Mucosa of rectum (tissue), 2 donors: ENCODE measurements at regions not wholly inside any gene's neighbourhood (a gene's known extent, or its start where the extent isn't known, plus 50 kb on each side); places are given as distances from the start of the nearest gene placed in this dataset.

Experiments used
- H3K27ac ChIP-seq, 2 donors: one replicate each; pipeline ENCODE4 v1.7.0; 2013; ENCODE audit warnings: inconsistent platforms in 2 of 2, low read depth in 2 of 2, low read length in 2 of 2
- H3K27me3 ChIP-seq, 2 donors: one replicate each; pipeline ENCODE4 v1.7.0; 2013; ENCODE audit warnings: low read length in 2 of 2; ENCODE audit not compliant: control insufficient read depth in 2 of 2, insufficient read depth in 2 of 2
- H3K36me3 ChIP-seq, 2 donors: one replicate each; pipeline ENCODE4 v1.7.0; 2013; ENCODE audit warnings: low read length in 2 of 2; ENCODE audit not compliant: control insufficient read depth in 2 of 2, insufficient read depth in 2 of 2
- H3K4me1 ChIP-seq, 2 donors: one replicate each; pipeline ENCODE4 v1.7.0; 2013; ENCODE audit warnings: low read length in 2 of 2, mild to moderate bottlenecking in 1 of 2; ENCODE audit not compliant: control insufficient read depth in 2 of 2, insufficient read depth in 2 of 2
- H3K4me3 ChIP-seq, 2 donors: one replicate each; pipeline ENCODE4 v1.7.0; 2013; ENCODE audit warnings: low read length in 2 of 2
- H3K9ac ChIP-seq, 2 donors: one replicate each; pipeline ENCODE4 v1.7.0; 2013; ENCODE audit warnings: low read length in 2 of 2, low read depth in 1 of 2, mild to moderate bottlenecking in 1 of 2
- H3K9me3 ChIP-seq, 2 donors: one replicate each; pipeline ENCODE4 v1.7.0; 2013; ENCODE audit warnings: low read length in 2 of 2; ENCODE audit not compliant: control insufficient read depth in 2 of 2
- donor health status: healthy.
- donor health status: Normal muscosa, but diverticular disease.

GRCh38 chr12:68455691-68456345, 123.7 kb upstream of the MDM1 start:
- H3K9me3 ChIP-seq = no peaks in the 10 kb centered on the region
- H3K27me3 ChIP-seq = no peaks in the 10 kb centered on the region
- peaks cover 2 to 3% of the 10 kb centered on the region in 2 donors for H3K4me1 ChIP-seq
- no peaks in the 10 kb centered on the region for H3K36me3 ChIP-seq
- H3K4me3 ChIP-seq = no peak overlapping the region
- no peak overlapping the region for H3K9ac ChIP-seq
- H3K27ac ChIP-seq = peak overlapping the region in 1 of 2 donors; percentile 6

- no peaks in the 10 kb centered on the region for H3K9me3 ChIP-seq
- H3K27me3 ChIP-seq = no peaks in the 10 kb centered on the region
- H3K27ac ChIP-seq = no peak overlapping the region
- H3K4me1 ChIP-seq = peaks cover 2 to 3% of the 10 kb centered on the region in 2 donors
- no peak overlapping the region for H3K9ac ChIP-seq
- no peak overlapping the region for H3K4me3 ChIP-seq
- H3K36me3 ChIP-seq = no peaks in the 10 kb centered on the region
Observed at GRCh38 chr12:68458866-68459265, 126.7 kb upstream of the MDM1 start.

GRCh38 chr12:68460236-68460635, 128.1 kb upstream of the MDM1 start:
- Histone ChIP-seq H3K27me3 (no peaks in the 10 kb centered on the region), H3K9ac (no peak overlapping the region), H3K4me3 (no peak overlapping the region), H3K9me3 (no peaks in the 10 kb centered on the region), H3K4me1 (peaks cover 0 to 3% of the 10 kb centered on the region in 2 donors), H3K27ac (no peak overlapping the region), H3K36me3 (no peaks in the 10 kb centered on the region)

- H3K4me1 ChIP-seq = no peaks in the 10 kb centered on the region
- H3K27me3 ChIP-seq = no peaks in the 10 kb centered on the region
- H3K9ac ChIP-seq = no peak overlapping the region
- H3K9me3 ChIP-seq = no peaks in the 10 kb centered on the region
- no peak overlapping the region for H3K4me3 ChIP-seq
- H3K36me3 ChIP-seq = no peaks in the 10 kb centered on the region
- no peak overlapping the region for H3K27ac ChIP-seq
Observed at GRCh38 chr12:68461645-68462044, 129.5 kb upstream of the MDM1 start.

- no peak overlapping the region for H3K27ac ChIP-seq
- peaks cover 0 to 2% of the 10 kb centered on the region in 2 donors for H3K4me1 ChIP-seq
- no peak overlapping the region for H3K9ac ChIP-seq
- H3K4me3 ChIP-seq = no peak overlapping the region
- H3K9me3 ChIP-seq = no peaks in the 10 kb centered on the region
- H3K36me3 ChIP-seq = no peaks in the 10 kb centered on the region
- H3K27me3 ChIP-seq = no peaks in the 10 kb centered on the region
Observed at GRCh38 chr12:68462803-68463202, 130.6 kb upstream of the MDM1 start.

GRCh38 chr12:68465227-68465626, 133.1 kb upstream of the MDM1 start:
- no peaks in the 10 kb centered on the region for H3K9me3 ChIP-seq
- H3K27me3 ChIP-seq = no peaks in the 10 kb centered on the region
- no peaks in the 10 kb centered on the region for H3K36me3 ChIP-seq
- H3K4me3 ChIP-seq = no peak overlapping the region
- H3K9ac ChIP-seq = no peak overlapping the region
- H3K27ac ChIP-seq = no peak overlapping the region
- H3K4me1 ChIP-seq = peaks cover 0 to 6% of the 10 kb centered on the region in 2 donors

GRCh38 chr12:68467514-68467913, 135.4 kb upstream of the MDM1 start:
- no peaks in the 10 kb centered on the region for H3K27me3 ChIP-seq
- no peak overlapping the region for H3K27ac ChIP-seq
- H3K4me3 ChIP-seq = no peak overlapping the region
- H3K9me3 ChIP-seq = no peaks in the 10 kb centered on the region
- no peaks in the 10 kb centered on the region for H3K36me3 ChIP-seq
- no peak overlapping the region for H3K9ac ChIP-seq
- H3K4me1 ChIP-seq = peaks cover 0 to 6% of the 10 kb centered on the region in 2 donors

- Histone ChIP-seq H3K27me3 (no peaks in the 10 kb centered on the region), H3K4me1 (peaks cover 0 to 6% of the 10 kb centered on the region in 2 donors), H3K27ac (no peak overlapping the region), H3K36me3 (no peaks in the 10 kb centered on the region), H3K9ac (no peak overlapping the region), H3K4me3 (no peak overlapping the region), H3K9me3 (no peaks in the 10 kb centered on the region)
Observed at GRCh38 chr12:68468036-68468435, 135.9 kb upstream of the MDM1 start.

GRCh38 chr12:68469113-68469512, 137.0 kb upstream of the MDM1 start:
- Histone ChIP-seq H3K9me3 (no peaks in the 10 kb centered on the region), H3K27ac (no peak overlapping the region), H3K27me3 (no peaks in the 10 kb centered on the region), H3K4me3 (no peak overlapping the region), H3K4me1 (peaks cover 0 to 6% of the 10 kb centered on the region in 2 donors), H3K36me3 (no peaks in the 10 kb centered on the region), H3K9ac (no peak overlapping the region)

GRCh38 chr12:68470664-68471328, 138.6 kb upstream of the MDM1 start:
- Histone ChIP-seq H3K36me3 (no peaks in the 10 kb centered on the region), H3K27me3 (no peaks in the 10 kb centered on the region), H3K9me3 (no peaks in the 10 kb centered on the region), H3K4me1 (peaks cover 0 to 6% of the 10 kb centered on the region in 2 donors), H3K27ac (no peak overlapping the region), H3K9ac (no peak overlapping the region), H3K4me3 (no peak overlapping the region)
